ENCODE measurements at regions not wholly inside any gene's neighbourhood (a gene's known extent, or its start where the extent isn't known, plus 50 kb on each side); places are given as distances from the start of the nearest gene placed in this dataset.

GRCh38 chr4:180650273-180650672 is 1592.9 kb upstream of the TENM3 start:
- TF ChIP-seq CTCF (IDR thresholded peaks at IDR 0.05) (no peak), POLR2A (IDR thresholded peaks at IDR 0.05) (no peak)
